Spleen (tissue), 11 donors: ENCODE measurements at regions not wholly inside any gene's neighbourhood (a gene's known extent, or its start where the extent isn't known, plus 50 kb on each side); places are given as distances from the start of the nearest gene placed in this dataset.

Experiments used
- DNase-seq: peaks from one replicate; pipeline ENCODE4 v3.0.0-alpha.2; 2020
- H3K27ac ChIP-seq, 8 donors: fragments of 200-600 bp; sonication (generic) in 7 of 8; 1 replicate in 4 of 8; 2 replicates in 4 of 8; pipeline versions ENCODE4 v1.5.0 to v1.8.0; 2016 to 2021; ENCODE audit warnings: inconsistent platforms in 4 of 8, mild to moderate bottlenecking in 4 of 8, moderate library complexity in 1 of 8
- H3K27me3 ChIP-seq, 7 donors: fragments of 200-600 bp; sonication (generic) in 6 of 7; replicated peaks in 1 of 7; 1 replicate in 4 of 7; 2 replicates in 3 of 7; pipeline versions ENCODE4 v1.5.0 to v1.8.0; 2016 to 2021; ENCODE audit warnings: inconsistent platforms in 3 of 7, mild to moderate bottlenecking in 1 of 7
- H3K36me3 ChIP-seq, 6 donors: fragments of 200-600 bp; sonication (generic) in 5 of 6; 1 replicate in 4 of 6; 2 replicates in 2 of 6; pipeline versions ENCODE4 v1.5.0 to v1.8.0; 2016 to 2021; ENCODE audit warnings: inconsistent platforms in 2 of 6
- H3K4me1 ChIP-seq, 6 donors: fragments of 200-600 bp; sonication (generic) in 5 of 6; 1 replicate in 3 of 6; 2 replicates in 3 of 6; pipeline versions ENCODE4 v1.5.0 to v1.8.0; 2016 to 2021; ENCODE audit warnings: inconsistent platforms in 3 of 6
- H3K4me3 ChIP-seq, 8 donors: fragments of 200-600 bp; sonication (generic) in 7 of 8; 1 replicate in 4 of 8; 2 replicates in 4 of 8; pipeline versions ENCODE4 v1.5.0 to v1.8.0; 2016 to 2021; ENCODE audit warnings: inconsistent platforms in 4 of 8, mild to moderate bottlenecking in 4 of 8, moderate library complexity in 2 of 8
- H3K9me3 ChIP-seq, 8 donors: fragments of 200-600 bp; sonication (generic) in 7 of 8; 1 replicate in 4 of 8; 2 replicates in 4 of 8; pipeline versions ENCODE4 v1.5.0 to v1.8.0; 2016 to 2021; ENCODE audit warnings: inconsistent platforms in 4 of 8
- CTCF ChIP-seq, 11 experiments: fragments of 200-600 bp in 7 of 11; fragments of 450-650 bp in 4 of 11; sonication (generic) in 4 of 11; IDR thresholded peaks in 8 of 11; conservative IDR thresholded peaks in 3 of 11; 1 replicate in 7 of 11; 2 replicates in 4 of 11; pipeline versions ENCODE4 v1.4.0 to v1.8.0; 2016 to 2021; ENCODE audit warnings: antibody characterized with exemption in 11 of 11, inconsistent platforms in 4 of 11, mild to moderate bottlenecking in 1 of 11
- POLR2A ChIP-seq, 3 donors: fragments of 450-650 bp; IDR thresholded peaks; one replicate each; pipeline ENCODE4 v1.5.1; 2017; ENCODE audit warnings: antibody characterized with exemption in 3 of 3, mild to moderate bottlenecking in 1 of 3
- POLR2AphosphoS5 ChIP-seq, 3 donors: sonication (generic); formaldehyde crosslinking; IDR thresholded peaks; one replicate each; pipeline ENCODE4 v1.5.1; 2017; ENCODE audit warnings: antibody characterized with exemption in 3 of 3
- WGBS, 5 donors: extraction: QIAGEN DNeasy Blood & Tissue Kit in 3 of 5; methylation state at CpG; one replicate each; pipeline versions ENCODE4 v1.1.5 to v1.1.7; 2013 to 2018; 5-methylcytosine and 5-hydroxymethylcytosine counted together
- intact Hi-C: fragments of 100-400 bp; cut with DNase I; formaldehyde crosslinking; loops from one replicate; pipeline ENCODE4 v1.15.0; 2023; ENCODE audit warnings: low total_unique reads
- donor health status: healthy with polysubstance abuse.
- donor health status: DM: no; HTN: no; CAD: no; lungs with moderate emphysema.
- donor health status: DM: no; HTN: no; CAD: no.
- donor health status: Bipolar disorder and iron deficiency.
- donor health status: healthy.
- donor health status: DM: no; HTN: no; CAD: no.
- donor health status: DM: yes; HTN: yes; CAD: no.

- Histone ChIP-seq H3K4me1 (no peaks in the 10 kb centered on the region), H3K4me3 (no peak overlapping the region), H3K36me3 (no peaks in the 10 kb centered on the region), H3K27ac (no peak overlapping the region), H3K9me3 (no peaks in the 10 kb centered on the region), H3K27me3 (peaks cover 0 to 8% (median 0%) of the 10 kb centered on the region in 7 donors)
- TF ChIP-seq CTCF (IDR thresholded peaks at IDR 0.05 in 8 of 11, conservative IDR thresholded peaks at IDR 0.05 in 3 of 11): no peak
- no peak for TF ChIP-seq POLR2AphosphoS5 (IDR thresholded peaks at IDR 0.05)
- TF ChIP-seq POLR2A (IDR thresholded peaks at IDR 0.05): no peak
- no peak for DNase-seq
- intact Hi-C loops: no loop called here
- 88 to 95% (median 92%) methylated on average over 3 of the region's 3 CpGs for WGBS, 5 donors
Observed at GRCh38 chr7:24502135-24502488, 71.1 kb upstream of the PALS2 start.

GRCh38 chr7:24503506-24503905 is 69.7 kb upstream of the PALS2 start:
- H3K27me3 ChIP-seq: peaks cover 0 to 8% (median 0%) of the 10 kb centered on the region in 7 donors
- no peaks in the 10 kb centered on the region for H3K4me1 ChIP-seq
- H3K9me3 ChIP-seq: no peaks in the 10 kb centered on the region
- no peak overlapping the region for H3K4me3 ChIP-seq
- H3K36me3 ChIP-seq: no peaks in the 10 kb centered on the region
- 55 to 82% (median 69%) methylated on average over 2 of the region's 2 CpGs for WGBS, 5 donors
- H3K27ac ChIP-seq: no peak overlapping the region
- no peak for DNase-seq
- intact Hi-C loops: no loop called here
- TF ChIP-seq POLR2AphosphoS5 (IDR thresholded peaks at IDR 0.05) (no peak), POLR2A (IDR thresholded peaks at IDR 0.05) (no peak), CTCF (IDR thresholded peaks at IDR 0.05 in 8 of 11, conservative IDR thresholded peaks at IDR 0.05 in 3 of 11) (no peak)

GRCh38 chr7:24504040-24504439 is 69.2 kb upstream of the PALS2 start:
- Histone ChIP-seq H3K27me3 (peaks cover 0 to 8% (median 0%) of the 10 kb centered on the region in 7 donors), H3K4me3 (no peak overlapping the region), H3K27ac (no peak overlapping the region), H3K4me1 (no peaks in the 10 kb centered on the region), H3K9me3 (no peaks in the 10 kb centered on the region), H3K36me3 (no peaks in the 10 kb centered on the region)
- no peak for DNase-seq
- intact Hi-C loops: no loop called here
- 51 to 88% (median 74%) methylated on average over 6 of the region's 6 CpGs for WGBS, 5 donors
- no peak for TF ChIP-seq POLR2AphosphoS5 (IDR thresholded peaks at IDR 0.05)
- no peak for TF ChIP-seq CTCF (IDR thresholded peaks at IDR 0.05 in 8 of 11, conservative IDR thresholded peaks at IDR 0.05 in 3 of 11)
- TF ChIP-seq POLR2A (IDR thresholded peaks at IDR 0.05): no peak

- no peak overlapping the region for H3K4me3 ChIP-seq
- peaks cover 0 to 7% (median 0%) of the 10 kb centered on the region in 7 donors for H3K27me3 ChIP-seq
- H3K4me1 ChIP-seq: no peaks in the 10 kb centered on the region
- no peaks in the 10 kb centered on the region for H3K36me3 ChIP-seq
- no peaks in the 10 kb centered on the region for H3K9me3 ChIP-seq
- intact Hi-C loops: no loop called here
- DNase-seq: no peak
- no peak overlapping the region for H3K27ac ChIP-seq
- TF ChIP-seq POLR2A (IDR thresholded peaks at IDR 0.05): no peak
- TF ChIP-seq POLR2AphosphoS5 (IDR thresholded peaks at IDR 0.05): no peak
- 76 to 88% (median 83%) methylated on average over 2 of the region's 2 CpGs for WGBS, 5 donors
Observed at GRCh38 chr7:24504836-24505235, 68.4 kb upstream of the PALS2 start.

- H3K36me3 ChIP-seq: no peaks in the 10 kb centered on the region
- intact Hi-C loops: no loop called here
- 62 to 80% (median 68%) methylated on average over 1 of the region's 1 CpG for WGBS, 5 donors
Observed at GRCh38 chr7:24505968-24506367, 67.3 kb upstream of the PALS2 start.

More at GRCh38 chr7:24505968-24506367, 67.3 kb upstream of the PALS2 start:
- Histone ChIP-seq H3K27ac (no peak overlapping the region), H3K9me3 (no peaks in the 10 kb centered on the region), H3K27me3 (no peaks in the 10 kb centered on the region), H3K4me1 (no peaks in the 10 kb centered on the region), H3K4me3 (no peak overlapping the region)
- no peak for TF ChIP-seq POLR2AphosphoS5 (IDR thresholded peaks at IDR 0.05)
- TF ChIP-seq CTCF (IDR thresholded peaks at IDR 0.05 in 8 of 11, conservative IDR thresholded peaks at IDR 0.05 in 3 of 11): no peak
- no peak for TF ChIP-seq POLR2A (IDR thresholded peaks at IDR 0.05)
- DNase-seq: no peak
